ENCODE measurements at regions not wholly inside any gene's neighbourhood (a gene's known extent, or its start where the extent isn't known, plus 50 kb on each side); places are given as distances from the start of the nearest gene placed in this dataset.

GRCh38 chr18:78860117-78860516 lies 119.5 kb upstream of the SALL3 start:
- Histone ChIP-seq H3K4me3 (ENCODE audit: low read length in 2 of 2) (no peak overlapping the region), H3K4me1 (ENCODE audit: control insufficient read depth, insufficient read depth, low read length) (no peaks in the 10 kb centered on the region), H3K27me3 (ENCODE audit: control insufficient read depth in 1 of 2, insufficient read depth in 2 of 2, low read length in 2 of 2) (peaks cover 6 to 8% of the 10 kb centered on the region in 2 donors), H3K9ac (ENCODE audit: low read length in 2 of 2) (no peak overlapping the region), H3K27ac (ENCODE audit: low read length) (no peak overlapping the region), H3K36me3 (ENCODE audit: control insufficient read depth in 2 of 2, insufficient read depth in 2 of 2, low read length in 2 of 2) (no peaks in the 10 kb centered on the region), H3K9me3 (ENCODE audit: control insufficient read depth in 2 of 2, low read length in 2 of 2) (no peaks in the 10 kb centered on the region)

- Histone ChIP-seq H3K36me3 (ENCODE audit: control insufficient read depth in 2 of 2, insufficient read depth in 2 of 2, low read length in 2 of 2) (no peaks in the 10 kb centered on the region), H3K27me3 (ENCODE audit: control insufficient read depth in 1 of 2, insufficient read depth in 2 of 2, low read length in 2 of 2) (peaks cover 6 to 8% of the 10 kb centered on the region in 2 donors), H3K9me3 (ENCODE audit: control insufficient read depth in 2 of 2, low read length in 2 of 2) (no peaks in the 10 kb centered on the region), H3K4me3 (ENCODE audit: low read length in 2 of 2) (no peak overlapping the region), H3K9ac (ENCODE audit: low read length in 2 of 2) (no peak overlapping the region), H3K4me1 (ENCODE audit: control insufficient read depth, insufficient read depth, low read length) (no peaks in the 10 kb centered on the region), H3K27ac (ENCODE audit: low read length) (no peak overlapping the region)
These were observed 118.5 kb upstream of the SALL3 start for GRCh38 chr18:78861116-78861515.

- H3K36me3 ChIP-seq (ENCODE audit: control insufficient read depth in 2 of 2, insufficient read depth in 2 of 2, low read length in 2 of 2) = no peaks in the 10 kb centered on the region
These were observed 117.9 kb upstream of the SALL3 start for GRCh38 chr18:78861706-78862105.

GRCh38 chr18:78862395-78862794 lies 117.2 kb upstream of the SALL3 start:
- peaks cover 4 to 7% of the 10 kb centered on the region in 2 donors for H3K27me3 ChIP-seq (ENCODE audit: control insufficient read depth in 1 of 2, insufficient read depth in 2 of 2, low read length in 2 of 2)
- H3K4me3 ChIP-seq (ENCODE audit: low read length in 2 of 2) = no peak overlapping the region
- H3K27ac ChIP-seq (ENCODE audit: low read length) = no peak overlapping the region
- H3K4me1 ChIP-seq (ENCODE audit: control insufficient read depth, insufficient read depth, low read length) = no peaks in the 10 kb centered on the region
- no peaks in the 10 kb centered on the region for H3K9me3 ChIP-seq (ENCODE audit: control insufficient read depth in 2 of 2, low read length in 2 of 2)
- H3K9ac ChIP-seq (ENCODE audit: low read length in 2 of 2) = no peak overlapping the region
- H3K36me3 ChIP-seq (ENCODE audit: control insufficient read depth in 2 of 2, insufficient read depth in 2 of 2, low read length in 2 of 2) = no peaks in the 10 kb centered on the region

More at GRCh38 chr18:78861706-78862105, 117.9 kb upstream of the SALL3 start:
- no peaks in the 10 kb centered on the region for H3K4me1 ChIP-seq (ENCODE audit: control insufficient read depth, insufficient read depth, low read length)
- no peak overlapping the region for H3K9ac ChIP-seq (ENCODE audit: low read length in 2 of 2)
- no peaks in the 10 kb centered on the region for H3K9me3 ChIP-seq (ENCODE audit: control insufficient read depth in 2 of 2, low read length in 2 of 2)
- H3K4me3 ChIP-seq (ENCODE audit: low read length in 2 of 2) = no peak overlapping the region
- peaks cover 4 to 8% of the 10 kb centered on the region in 2 donors for H3K27me3 ChIP-seq (ENCODE audit: control insufficient read depth in 1 of 2, insufficient read depth in 2 of 2, low read length in 2 of 2)
- H3K27ac ChIP-seq (ENCODE audit: low read length) = no peak overlapping the region

- Histone ChIP-seq H3K9ac (ENCODE audit: low read length in 2 of 2) (no peak overlapping the region), H3K4me3 (ENCODE audit: low read length in 2 of 2) (no peak overlapping the region), H3K27me3 (ENCODE audit: control insufficient read depth in 1 of 2, insufficient read depth in 2 of 2, low read length in 2 of 2) (peaks cover 4 to 5% of the 10 kb centered on the region in 2 donors)
These were observed 114.5 kb upstream of the SALL3 start for GRCh38 chr18:78865056-78865598.

GRCh38 chr18:78865771-78866310 lies 113.8 kb upstream of the SALL3 start:
- no peaks in the 10 kb centered on the region for H3K36me3 ChIP-seq (ENCODE audit: control insufficient read depth in 2 of 2, insufficient read depth in 2 of 2, low read length in 2 of 2)
- H3K4me1 ChIP-seq (ENCODE audit: control insufficient read depth, insufficient read depth, low read length) = no peaks in the 10 kb centered on the region
- H3K27me3 ChIP-seq (ENCODE audit: control insufficient read depth in 1 of 2, insufficient read depth in 2 of 2, low read length in 2 of 2) = peaks cover 4 to 5% of the 10 kb centered on the region in 2 donors
- H3K9ac ChIP-seq (ENCODE audit: low read length in 2 of 2) = no peak overlapping the region
- no peak overlapping the region for H3K27ac ChIP-seq (ENCODE audit: low read length)
- no peaks in the 10 kb centered on the region for H3K9me3 ChIP-seq (ENCODE audit: control insufficient read depth in 2 of 2, low read length in 2 of 2)
- no peak overlapping the region for H3K4me3 ChIP-seq (ENCODE audit: low read length in 2 of 2)

More at GRCh38 chr18:78865056-78865598, 114.5 kb upstream of the SALL3 start:
- no peaks in the 10 kb centered on the region for H3K4me1 ChIP-seq (ENCODE audit: control insufficient read depth, insufficient read depth, low read length)
- H3K9me3 ChIP-seq (ENCODE audit: control insufficient read depth in 2 of 2, low read length in 2 of 2) = no peaks in the 10 kb centered on the region
- H3K27ac ChIP-seq (ENCODE audit: low read length) = no peak overlapping the region
- H3K36me3 ChIP-seq (ENCODE audit: control insufficient read depth in 2 of 2, insufficient read depth in 2 of 2, low read length in 2 of 2) = no peaks in the 10 kb centered on the region

- no peak overlapping the region for H3K9ac ChIP-seq (ENCODE audit: low read length in 2 of 2)
- peaks cover 2 to 5% of the 10 kb centered on the region in 2 donors for H3K27me3 ChIP-seq (ENCODE audit: control insufficient read depth in 1 of 2, insufficient read depth in 2 of 2, low read length in 2 of 2)
- H3K4me1 ChIP-seq (ENCODE audit: control insufficient read depth, insufficient read depth, low read length) = no peaks in the 10 kb centered on the region
- H3K9me3 ChIP-seq (ENCODE audit: control insufficient read depth in 2 of 2, low read length in 2 of 2) = no peaks in the 10 kb centered on the region
- H3K4me3 ChIP-seq (ENCODE audit: low read length in 2 of 2) = no peak overlapping the region
- H3K27ac ChIP-seq (ENCODE audit: low read length) = no peak overlapping the region
- H3K36me3 ChIP-seq (ENCODE audit: control insufficient read depth in 2 of 2, insufficient read depth in 2 of 2, low read length in 2 of 2) = no peaks in the 10 kb centered on the region
These were observed 112.5 kb upstream of the SALL3 start for GRCh38 chr18:78867131-78867530.

- Histone ChIP-seq H3K9me3 (ENCODE audit: control insufficient read depth in 2 of 2, low read length in 2 of 2) (no peaks in the 10 kb centered on the region), H3K27me3 (ENCODE audit: control insufficient read depth in 1 of 2, insufficient read depth in 2 of 2, low read length in 2 of 2) (peaks cover 2 to 5% of the 10 kb centered on the region in 2 donors), H3K9ac (ENCODE audit: low read length in 2 of 2) (no peak overlapping the region), H3K4me1 (ENCODE audit: control insufficient read depth, insufficient read depth, low read length) (no peaks in the 10 kb centered on the region), H3K27ac (ENCODE audit: low read length) (no peak overlapping the region), H3K36me3 (ENCODE audit: control insufficient read depth in 2 of 2, insufficient read depth in 2 of 2, low read length in 2 of 2) (no peaks in the 10 kb centered on the region), H3K4me3 (ENCODE audit: low read length in 2 of 2) (no peak overlapping the region)
These were observed 111.0 kb upstream of the SALL3 start for GRCh38 chr18:78868330-78869316.

- Histone ChIP-seq H3K27me3 (ENCODE audit: control insufficient read depth in 1 of 2, insufficient read depth in 2 of 2, low read length in 2 of 2) (peaks cover 3 to 5% of the 10 kb centered on the region in 2 donors), H3K4me3 (ENCODE audit: low read length in 2 of 2) (no peak overlapping the region), H3K9me3 (ENCODE audit: control insufficient read depth in 2 of 2, low read length in 2 of 2) (no peaks in the 10 kb centered on the region), H3K4me1 (ENCODE audit: control insufficient read depth, insufficient read depth, low read length) (no peaks in the 10 kb centered on the region), H3K27ac (ENCODE audit: low read length) (no peak overlapping the region), H3K36me3 (ENCODE audit: control insufficient read depth in 2 of 2, insufficient read depth in 2 of 2, low read length in 2 of 2) (no peaks in the 10 kb centered on the region), H3K9ac (ENCODE audit: low read length in 2 of 2) (no peak overlapping the region)
These were observed 108.0 kb upstream of the SALL3 start for GRCh38 chr18:78871618-78872017.

GRCh38 chr18:78873926-78874500 lies 105.6 kb upstream of the SALL3 start:
- Histone ChIP-seq H3K27me3 (ENCODE audit: control insufficient read depth in 1 of 2, insufficient read depth in 2 of 2, low read length in 2 of 2) (peaks cover 3 to 8% of the 10 kb centered on the region in 2 donors), H3K9me3 (ENCODE audit: control insufficient read depth in 2 of 2, low read length in 2 of 2) (no peaks in the 10 kb centered on the region)

More at GRCh38 chr18:78873926-78874500, 105.6 kb upstream of the SALL3 start:
- Histone ChIP-seq H3K36me3 (ENCODE audit: control insufficient read depth in 2 of 2, insufficient read depth in 2 of 2, low read length in 2 of 2) (no peaks in the 10 kb centered on the region), H3K4me3 (ENCODE audit: low read length in 2 of 2) (no peak overlapping the region), H3K9ac (ENCODE audit: low read length in 2 of 2) (no peak overlapping the region), H3K27ac (ENCODE audit: low read length) (no peak overlapping the region), H3K4me1 (ENCODE audit: control insufficient read depth, insufficient read depth, low read length) (no peaks in the 10 kb centered on the region)

All from stomach smooth muscle (tissue), 2 donors.